Stomach (tissue), 8 donors: ENCODE measurements at regions not wholly inside any gene's neighbourhood (a gene's known extent, or its start where the extent isn't known, plus 50 kb on each side); places are given as distances from the start of the nearest gene placed in this dataset.
A peak's percentile ranks its signal among the peaks of the same experiment; 100 is the strongest.

ENCODE experiments used
- DNase-seq, 2 donors: peaks; one replicate each; pipeline versions ENCODE4 v3.0.0 to v3.0.0-alpha.2; 2013 to 2019
- H3K27ac ChIP-seq, 5 donors: fragments of 200-600 bp in 4 of 5; sonication (generic) in 4 of 5; one replicate each; pipeline ENCODE4 v1.5.1; 2013 to 2019; ENCODE audit warnings: mild to moderate bottlenecking in 1 of 5, moderate library complexity in 1 of 5
- H3K27me3 ChIP-seq, 3 donors: fragments of 200-600 bp; sonication (generic); one replicate each; pipeline ENCODE4 v1.5.1; 2017 to 2019; ENCODE audit warnings: mixed run types in 1 of 3
- H3K36me3 ChIP-seq, 4 donors: fragments of 200-600 bp; sonication (generic); 1 replicate in 3 of 4; 2 replicates in 1 of 4; pipeline ENCODE4 v1.5.1; 2016 to 2019
- H3K4me1 ChIP-seq, 4 donors: fragments of 200-600 bp; sonication (generic); one replicate each; pipeline ENCODE4 v1.5.1; 2016 to 2019
- H3K4me3 ChIP-seq, 4 donors: fragments of 200-600 bp; sonication (generic) in 3 of 4; one replicate each; pipeline ENCODE4 v1.5.1; 2016 to 2019; ENCODE audit warnings: mild to moderate bottlenecking in 1 of 4
- H3K9me3 ChIP-seq, 4 donors: fragments of 200-600 bp; sonication (generic); one replicate each; pipeline ENCODE4 v1.5.1; 2016 to 2019
- CTCF ChIP-seq, 7 experiments: fragments of 450-650 bp in 4 of 7; fragments of 200-600 bp in 3 of 7; sonication (generic) in 3 of 7; IDR thresholded peaks; one replicate each; pipeline ENCODE4 v1.5.1; 2016 to 2019; ENCODE audit warnings: antibody characterized with exemption in 7 of 7, control low read depth in 2 of 7, mild to moderate bottlenecking in 1 of 7
- EP300 ChIP-seq: sonication (generic); formaldehyde crosslinking; IDR thresholded peaks from one replicate; pipeline ENCODE4 v1.6.1; 2017; ENCODE audit warnings: antibody characterized with exemption
- POLR2A ChIP-seq, 4 donors: fragments of 450-650 bp; IDR thresholded peaks; one replicate each; pipeline ENCODE4 v1.6.1; 2016; ENCODE audit warnings: antibody characterized with exemption in 4 of 4, control low read depth in 2 of 4, mild to moderate bottlenecking in 1 of 4, moderate library complexity in 1 of 4
- POLR2AphosphoS5 ChIP-seq, 3 donors: sonication (generic); formaldehyde crosslinking; IDR thresholded peaks; one replicate each; pipeline ENCODE4 v1.6.1; 2016; ENCODE audit warnings: antibody characterized with exemption in 3 of 3
- WGBS, 5 donors: extraction: QIAGEN DNeasy Blood & Tissue Kit in 3 of 5; methylation state at CpG; one replicate each; pipeline versions ENCODE4 v1.1.5 to v1.1.7; 2013 to 2018; 5-methylcytosine and 5-hydroxymethylcytosine counted together
- intact Hi-C: fragments of 100-400 bp; cut with DNase I; formaldehyde crosslinking; loops from one replicate; pipeline ENCODE4 v1.15.1; 2023; ENCODE audit warnings: low total_unique reads
- donor health status: healthy with polysubstance abuse.
- donor health status: Bipolar disorder and iron deficiency.
- donor health status: healthy.

- intact Hi-C loops, result no loop called here
- no peaks in the 10 kb centered on the region for H3K36me3 ChIP-seq
- WGBS, 5 donors, result 60 to 78% (median 67%) methylated on average over 3 of the region's 3 CpGs
- no peak overlapping the region for H3K27ac ChIP-seq
- H3K4me1 ChIP-seq, result peaks cover 0 to 21% (median 11%) of the 10 kb centered on the region in 4 donors
- H3K27me3 ChIP-seq, result no peaks in the 10 kb centered on the region
- H3K9me3 ChIP-seq, result no peaks in the 10 kb centered on the region
- TF ChIP-seq CTCF (IDR thresholded peaks at IDR 0.05) (no peak), POLR2AphosphoS5 (IDR thresholded peaks at IDR 0.05) (no peak), POLR2A (IDR thresholded peaks at IDR 0.05) (no peak), EP300 (no peak)
- DNase-seq, result no peak
- H3K4me3 ChIP-seq, result no peak overlapping the region
These were observed 69.7 kb downstream of the TANC2 start for GRCh38 chr17:63035695-63036094.

- TF ChIP-seq POLR2AphosphoS5 (IDR thresholded peaks at IDR 0.05) (no peak), EP300 (no peak), POLR2A (IDR thresholded peaks at IDR 0.05) (no peak), CTCF (IDR thresholded peaks at IDR 0.05) (no peak)
- peak overlapping the region in 1 of 4 donors; percentile 14 for H3K4me3 ChIP-seq
- intact Hi-C loops, result no loop called here
These were observed 73.3 kb downstream of the TANC2 start for GRCh38 chr17:63039342-63039741.

GRCh38 chr17:63039899-63040602, 74.0 kb downstream of the TANC2 start:
- no peak overlapping the region for H3K4me3 ChIP-seq
- no peak overlapping the region for H3K27ac ChIP-seq
- peaks cover 0 to 31% (median 15%) of the 10 kb centered on the region in 4 donors for H3K4me1 ChIP-seq
- no peaks in the 10 kb centered on the region for H3K36me3 ChIP-seq
- WGBS, 5 donors, result 46 to 55% (median 49%) methylated on average over 5 of the region's 5 CpGs
- peak in 1 of 2 donors; percentile 44 for DNase-seq
- intact Hi-C loops, result no loop called here
- no peak for TF ChIP-seq POLR2AphosphoS5 (IDR thresholded peaks at IDR 0.05)
- no peak for TF ChIP-seq EP300
- H3K9me3 ChIP-seq, result no peaks in the 10 kb centered on the region
- no peaks in the 10 kb centered on the region for H3K27me3 ChIP-seq

More at GRCh38 chr17:63039342-63039741, 73.3 kb downstream of the TANC2 start:
- Histone ChIP-seq H3K9me3 (no peaks in the 10 kb centered on the region), H3K27ac (no peak overlapping the region), H3K36me3 (no peaks in the 10 kb centered on the region), H3K4me1 (peaks cover 0 to 31% (median 15%) of the 10 kb centered on the region in 4 donors), H3K27me3 (no peaks in the 10 kb centered on the region)
- 22 to 41% (median 26%) methylated on average over 4 of the region's 4 CpGs for WGBS, 5 donors
- peak in 1 of 2 donors; percentile 37 for DNase-seq

- Histone ChIP-seq H3K4me1 (peaks cover 0 to 31% (median 15%) of the 10 kb centered on the region in 4 donors), H3K4me3 (no peak overlapping the region), H3K9me3 (no peaks in the 10 kb centered on the region), H3K36me3 (no peaks in the 10 kb centered on the region), H3K27me3 (no peaks in the 10 kb centered on the region), H3K27ac (no peak overlapping the region)
- DNase-seq, result no peak
- TF ChIP-seq EP300 (no peak), POLR2A (IDR thresholded peaks at IDR 0.05) (no peak), POLR2AphosphoS5 (IDR thresholded peaks at IDR 0.05) (no peak), CTCF (IDR thresholded peaks at IDR 0.05) (no peak)
- intact Hi-C loops, result no loop called here
These were observed 74.8 kb downstream of the TANC2 start for GRCh38 chr17:63040816-63041215.

GRCh38 chr17:63041251-63041650, 75.2 kb downstream of the TANC2 start:
- Histone ChIP-seq H3K9me3 (no peaks in the 10 kb centered on the region), H3K4me3 (no peak overlapping the region), H3K27ac (no peak overlapping the region), H3K4me1 (peaks cover 0 to 31% (median 15%) of the 10 kb centered on the region in 4 donors), H3K36me3 (no peaks in the 10 kb centered on the region), H3K27me3 (no peaks in the 10 kb centered on the region)
- intact Hi-C loops, result no loop called here
- WGBS, 5 donors, result 61 to 71% (median 63%) methylated on average over 4 of the region's 4 CpGs
- TF ChIP-seq POLR2A (IDR thresholded peaks at IDR 0.05) (no peak), CTCF (IDR thresholded peaks at IDR 0.05) (no peak), POLR2AphosphoS5 (IDR thresholded peaks at IDR 0.05) (no peak), EP300 (no peak)
- no peak for DNase-seq
